ENCODE measurements at regions not wholly inside any gene's neighbourhood (a gene's known extent, or its start where the extent isn't known, plus 50 kb on each side); places are given as distances from the start of the nearest gene placed in this dataset.

GRCh38 chr1:56160773-56161315, 418.5 kb downstream of the PLPP3 start:
- no peaks in the 10 kb centered on the region for H3K36me3 ChIP-seq (ENCODE audit: control insufficient read depth in 4 of 4, insufficient read depth in 4 of 4, low read length in 4 of 4)
- TF ChIP-seq CTCF (IDR thresholded peaks at IDR 0.05; ENCODE audit: control extremely low read depth, extremely low read depth), result no peak
- no peak for DNase-seq

GRCh38 chr1:56156971-56157876, 422.1 kb downstream of the PLPP3 start:
- H3K27ac ChIP-seq (ENCODE audit: low read depth in 1 of 2, low read length in 1 of 2), result no peak overlapping the region
- H3K4me3 ChIP-seq, result no peak overlapping the region
- H3K9me3 ChIP-seq (ENCODE audit: control insufficient read depth in 4 of 4, insufficient read depth in 3 of 4, low read length in 3 of 4), result no peaks in the 10 kb centered on the region
- TF ChIP-seq CTCF (IDR thresholded peaks at IDR 0.05; ENCODE audit: control extremely low read depth, extremely low read depth), result no peak
- H3K9ac ChIP-seq (ENCODE audit: insufficient read depth in 1 of 2, low read length in 2 of 2), result no peak overlapping the region
- peaks cover 0 to 8% (median 0%) of the 10 kb centered on the region in 5 donors for H3K4me1 ChIP-seq (ENCODE audit: control insufficient read depth in 5 of 5, insufficient read depth in 5 of 5, low read length in 5 of 5)
- 67 to 74% methylated on average over 5 of the region's 5 CpGs for WGBS, 2 donors
- no peak for ATAC-seq (ENCODE audit: insufficient read depth, low FRiP score)
- DNase-seq, result no peak
- H3K36me3 ChIP-seq (ENCODE audit: control insufficient read depth in 4 of 4, insufficient read depth in 4 of 4, low read length in 4 of 4), result no peaks in the 10 kb centered on the region
- H3K27me3 ChIP-seq (ENCODE audit: control insufficient read depth in 3 of 3, insufficient read depth in 3 of 3, low read length in 2 of 3), result no peaks in the 10 kb centered on the region

More at GRCh38 chr1:56160773-56161315, 418.5 kb downstream of the PLPP3 start:
- WGBS, 2 donors, result 73 to 76% methylated on average over 6 of the region's 6 CpGs
- H3K4me3 ChIP-seq, result no peak overlapping the region
- H3K27me3 ChIP-seq (ENCODE audit: control insufficient read depth in 3 of 3, insufficient read depth in 3 of 3, low read length in 2 of 3), result no peaks in the 10 kb centered on the region
- peaks cover 0 to 4% (median 0%) of the 10 kb centered on the region in 5 donors for H3K4me1 ChIP-seq (ENCODE audit: control insufficient read depth in 5 of 5, insufficient read depth in 5 of 5, low read length in 5 of 5)
- no peaks in the 10 kb centered on the region for H3K9me3 ChIP-seq (ENCODE audit: control insufficient read depth in 4 of 4, insufficient read depth in 3 of 4, low read length in 3 of 4)
- H3K9ac ChIP-seq (ENCODE audit: insufficient read depth in 1 of 2, low read length in 2 of 2), result no peak overlapping the region
- no peak for ATAC-seq (ENCODE audit: insufficient read depth, low FRiP score)
- no peak overlapping the region for H3K27ac ChIP-seq (ENCODE audit: low read depth in 1 of 2, low read length in 1 of 2)

GRCh38 chr1:56153276-56153675, 426.1 kb downstream of the PLPP3 start:
- H3K9me3 ChIP-seq (ENCODE audit: control insufficient read depth in 4 of 4, insufficient read depth in 3 of 4, low read length in 3 of 4), result no peaks in the 10 kb centered on the region
- no peak overlapping the region for H3K27ac ChIP-seq (ENCODE audit: low read depth in 1 of 2, low read length in 1 of 2)
- peaks cover 0 to 8% (median 7%) of the 10 kb centered on the region in 5 donors for H3K4me1 ChIP-seq (ENCODE audit: control insufficient read depth in 5 of 5, insufficient read depth in 5 of 5, low read length in 5 of 5)
- H3K36me3 ChIP-seq (ENCODE audit: control insufficient read depth in 4 of 4, insufficient read depth in 4 of 4, low read length in 4 of 4), result no peaks in the 10 kb centered on the region
- no peak for TF ChIP-seq CTCF (IDR thresholded peaks at IDR 0.05; ENCODE audit: control extremely low read depth, extremely low read depth)
- no peak for ATAC-seq (ENCODE audit: insufficient read depth, low FRiP score)
- no peaks in the 10 kb centered on the region for H3K27me3 ChIP-seq (ENCODE audit: control insufficient read depth in 3 of 3, insufficient read depth in 3 of 3, low read length in 2 of 3)
- H3K4me3 ChIP-seq, result no peak overlapping the region
- no peak overlapping the region for H3K9ac ChIP-seq (ENCODE audit: insufficient read depth in 1 of 2, low read length in 2 of 2)
- DNase-seq, result no peak
- WGBS, 2 donors, result 56 to 71% methylated on average over 2 of the region's 2 CpGs
